ENCODE measurements at regions not wholly inside any gene's neighbourhood (a gene's known extent, or its start where the extent isn't known, plus 50 kb on each side); places are given as distances from the start of the nearest gene placed in this dataset.

GRCh38 chr5:1937590-1937989 is 54.9 kb upstream of the IRX4 start:
- TF ChIP-seq EZH2 (IDR thresholded peaks at IDR 0.05; ENCODE audit: borderline replicate concordance, low read depth, low read length, severe bottlenecking) (no peak), CTCF (IDR thresholded peaks at IDR 0.05; ENCODE audit: borderline replicate concordance, extremely low read depth, low read length, poor library complexity, severe bottlenecking) (no peak)

Data from DND-41 (cell line).